ENCODE measurements at regions not wholly inside any gene's neighbourhood (a gene's known extent, or its start where the extent isn't known, plus 50 kb on each side); places are given as distances from the start of the nearest gene placed in this dataset.

GRCh38 chr12:92535961-92536360 lies 166.8 kb upstream of the PLEKHG7 start:
- no peak overlapping the region for H3K4me3 Mint-ChIP-seq (ENCODE audit: low read depth, unreplicated experiment)
- peaks cover 11% of the 10 kb centered on the region for H3K36me3 Mint-ChIP-seq (ENCODE audit: insufficient read depth, unreplicated experiment)
- CTCF ChIA-PET = no interaction called here
- peaks cover 43% of the 10 kb centered on the region for H3K4me1 Mint-ChIP-seq (ENCODE audit: low read depth, unreplicated experiment)
- no peak for TF ChIP-seq CTCF (IDR thresholded peaks at IDR 0.05; ENCODE audit: unreplicated experiment)
- no peak overlapping the region for H3K27ac Mint-ChIP-seq (ENCODE audit: unreplicated experiment)
- H3K9me3 Mint-ChIP-seq (ENCODE audit: low read depth, unreplicated experiment) = peaks cover 2% of the 10 kb centered on the region
- intact Hi-C loops (cut with micrococcal nuclease; ENCODE audit: unreplicated experiment) = no loop called here
- no peak for DNase-seq
- no peaks in the 10 kb centered on the region for H3K27me3 Mint-ChIP-seq (ENCODE audit: unreplicated experiment)
- no TSS peak for BruUV-seq (replicated peaks)

- no peak for DNase-seq
- no TSS peak for BruUV-seq (replicated peaks)
- no peak for TF ChIP-seq CTCF (IDR thresholded peaks at IDR 0.05; ENCODE audit: unreplicated experiment)
- Mint-ChIP-seq H3K4me1 (ENCODE audit: low read depth, unreplicated experiment) (peaks cover 28% of the 10 kb centered on the region), H3K9me3 (ENCODE audit: low read depth, unreplicated experiment) (peaks cover 2% of the 10 kb centered on the region), H3K27ac (ENCODE audit: unreplicated experiment) (no peak overlapping the region), H3K27me3 (ENCODE audit: unreplicated experiment) (no peaks in the 10 kb centered on the region), H3K36me3 (ENCODE audit: insufficient read depth, unreplicated experiment) (no peaks in the 10 kb centered on the region), H3K4me3 (ENCODE audit: low read depth, unreplicated experiment) (no peak overlapping the region)
- CTCF ChIA-PET = no interaction called here
- intact Hi-C loops (cut with micrococcal nuclease; ENCODE audit: unreplicated experiment) = no loop called here
These were observed 169.4 kb upstream of the PLEKHG7 start for GRCh38 chr12:92533280-92533890.

GRCh38 chr12:92530706-92531105 lies 172.1 kb upstream of the PLEKHG7 start:
- H3K9me3 Mint-ChIP-seq (ENCODE audit: low read depth, unreplicated experiment) = peaks cover 2% of the 10 kb centered on the region
- H3K27me3 Mint-ChIP-seq (ENCODE audit: unreplicated experiment) = no peaks in the 10 kb centered on the region
- peaks cover 13% of the 10 kb centered on the region for H3K4me1 Mint-ChIP-seq (ENCODE audit: low read depth, unreplicated experiment)
- no peaks in the 10 kb centered on the region for H3K36me3 Mint-ChIP-seq (ENCODE audit: insufficient read depth, unreplicated experiment)
- no TSS peak for BruUV-seq (replicated peaks)
- CTCF ChIA-PET = no interaction called here
- intact Hi-C loops (cut with micrococcal nuclease; ENCODE audit: unreplicated experiment) = no loop called here
- H3K4me3 Mint-ChIP-seq (ENCODE audit: low read depth, unreplicated experiment) = no peak overlapping the region
- no peak overlapping the region for H3K27ac Mint-ChIP-seq (ENCODE audit: unreplicated experiment)
- no peak for DNase-seq
- TF ChIP-seq CTCF (IDR thresholded peaks at IDR 0.05; ENCODE audit: unreplicated experiment) = no peak

GRCh38 chr12:92529944-92530343 lies 172.8 kb upstream of the PLEKHG7 start:
- BruUV-seq (replicated peaks) = no TSS peak
- Mint-ChIP-seq H3K4me1 (ENCODE audit: low read depth, unreplicated experiment) (peaks cover 10% of the 10 kb centered on the region), H3K4me3 (ENCODE audit: low read depth, unreplicated experiment) (no peak overlapping the region), H3K36me3 (ENCODE audit: insufficient read depth, unreplicated experiment) (no peaks in the 10 kb centered on the region), H3K27ac (ENCODE audit: unreplicated experiment) (no peak overlapping the region), H3K27me3 (ENCODE audit: unreplicated experiment) (no peaks in the 10 kb centered on the region), H3K9me3 (ENCODE audit: low read depth, unreplicated experiment) (peaks cover 2% of the 10 kb centered on the region)
- intact Hi-C loops (cut with micrococcal nuclease; ENCODE audit: unreplicated experiment) = no loop called here
- no peak for TF ChIP-seq CTCF (IDR thresholded peaks at IDR 0.05; ENCODE audit: unreplicated experiment)
- no peak for DNase-seq
- CTCF ChIA-PET = no interaction called here

All from Calu3 (cell line).